ENCODE measurements at regions not wholly inside any gene's neighbourhood (a gene's known extent, or its start where the extent isn't known, plus 50 kb on each side); places are given as distances from the start of the nearest gene placed in this dataset.
"Not testable (repeated sequence)": the region's sequence is repeated elsewhere in the genome, so short reads cannot be mapped to it uniquely, and the experiment has no call there.

DNA sequence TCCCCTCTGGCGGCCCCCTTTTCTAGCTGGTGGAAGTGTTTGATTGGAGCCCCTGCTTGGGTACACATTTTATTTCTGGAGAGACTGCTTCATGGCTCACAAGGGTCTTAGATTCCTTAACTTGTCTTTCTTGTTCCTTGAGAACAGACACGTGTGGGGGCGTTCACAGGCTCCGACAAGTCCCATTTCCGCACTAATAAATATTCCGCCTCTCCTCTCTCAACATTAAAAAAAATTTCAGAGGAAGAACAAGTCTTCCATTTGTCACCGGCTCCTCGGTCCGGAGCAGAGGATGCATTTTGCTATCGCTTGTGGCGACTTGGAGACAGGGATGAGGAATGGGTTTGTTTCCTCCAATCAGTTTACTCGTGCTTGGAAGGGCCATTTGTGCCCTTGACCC lies 134.0 kb upstream of the PODXL start:
- FAIRE-seq, result no peak
- no peak for DNase-seq (ENCODE audit: insufficient read length, low spot score)
- TF ChIP-seq TAF1 (IDR thresholded peaks at IDR 0.05; ENCODE audit: low read depth, low read length) (no peak), SPI1 (IDR thresholded peaks at IDR 0.05; ENCODE audit: low read depth, low read length) (no peak), POU2F2 (IDR thresholded peaks at IDR 0.05; ENCODE audit: low read depth, low read length) (no peak), PAX5 (IDR thresholded peaks at IDR 0.05; ENCODE audit: insufficient read depth, low read length, severe bottlenecking) (no peak), POLR2AphosphoS5 (IDR thresholded peaks at IDR 0.05; ENCODE audit: low read depth, low read length) (no peak), POLR2A (IDR thresholded peaks at IDR 0.05; ENCODE audit: low read depth, low read length) (no peak)

GRCh38 chr7:131689662-131690234 lies 133.3 kb upstream of the PODXL start:
- FAIRE-seq (no peak), DNase-seq (ENCODE audit: insufficient read length, low spot score) (no peak)
- TF ChIP-seq POLR2A (IDR thresholded peaks at IDR 0.05; ENCODE audit: low read depth, low read length) (no peak), TAF1 (IDR thresholded peaks at IDR 0.05; ENCODE audit: low read depth, low read length) (no peak), SPI1 (IDR thresholded peaks at IDR 0.05; ENCODE audit: low read depth, low read length) (no peak), PAX5 (IDR thresholded peaks at IDR 0.05; ENCODE audit: insufficient read depth, low read length, severe bottlenecking) (no peak), POU2F2 (IDR thresholded peaks at IDR 0.05; ENCODE audit: low read depth, low read length) (no peak), POLR2AphosphoS5 (IDR thresholded peaks at IDR 0.05; ENCODE audit: low read depth, low read length) (no peak)

- FAIRE-seq (peak; percentile 78), DNase-seq (ENCODE audit: insufficient read length, low spot score) (peak; percentile 84)
- TF ChIP-seq TAF1 (IDR thresholded peaks at IDR 0.05; ENCODE audit: low read depth, low read length) (no peak), POU2F2 (IDR thresholded peaks at IDR 0.05; ENCODE audit: low read depth, low read length) (no peak), SPI1 (IDR thresholded peaks at IDR 0.05; ENCODE audit: low read depth, low read length) (no peak), POLR2A (IDR thresholded peaks at IDR 0.05; ENCODE audit: low read depth, low read length) (no peak), POLR2AphosphoS5 (IDR thresholded peaks at IDR 0.05; ENCODE audit: low read depth, low read length) (no peak), PAX5 (IDR thresholded peaks at IDR 0.05; ENCODE audit: insufficient read depth, low read length, severe bottlenecking) (no peak)
Measured at GRCh38 chr7:131688738-131689661, 132.6 kb upstream of the PODXL start.

DNA sequence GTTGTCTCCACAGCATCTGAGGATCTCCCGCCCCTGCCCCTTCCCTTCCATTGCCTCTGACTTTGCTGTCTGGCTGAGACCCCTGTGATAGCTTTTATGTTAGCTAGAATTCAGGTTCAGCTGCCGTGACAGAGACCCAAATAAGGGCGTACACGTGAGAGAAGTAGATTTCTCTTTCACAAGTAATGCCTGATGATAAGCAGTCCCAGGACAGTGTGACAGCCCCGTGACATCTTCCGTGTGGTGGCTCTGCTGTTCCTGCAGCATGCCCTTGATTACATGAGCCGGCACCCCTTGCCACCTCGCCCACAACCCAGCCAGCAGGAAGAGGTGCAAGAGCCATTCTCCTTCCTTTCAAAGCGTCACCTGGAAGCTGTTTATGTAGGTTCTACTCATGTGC lies 130.9 kb upstream of the PODXL start:
- no peak for DNase-seq (ENCODE audit: insufficient read length, low spot score)
- TF ChIP-seq POLR2AphosphoS5 (IDR thresholded peaks at IDR 0.05; ENCODE audit: low read depth, low read length) (no peak), POLR2A (IDR thresholded peaks at IDR 0.05; ENCODE audit: low read depth, low read length) (no peak), TAF1 (IDR thresholded peaks at IDR 0.05; ENCODE audit: low read depth, low read length) (no peak), POU2F2 (IDR thresholded peaks at IDR 0.05; ENCODE audit: low read depth, low read length) (no peak), SPI1 (IDR thresholded peaks at IDR 0.05; ENCODE audit: low read depth, low read length) (no peak), PAX5 (IDR thresholded peaks at IDR 0.05; ENCODE audit: insufficient read depth, low read length, severe bottlenecking) (no peak)
- no peak for FAIRE-seq

GRCh38 chr7:131686833-131687232 lies 130.4 kb upstream of the PODXL start:
- no peak for TF ChIP-seq POLR2AphosphoS5 (IDR thresholded peaks at IDR 0.05; ENCODE audit: low read depth, low read length)
- no peak for DNase-seq (ENCODE audit: insufficient read length, low spot score)
- no peak for FAIRE-seq

GRCh38 chr7:131683536-131684125 lies 127.2 kb upstream of the PODXL start:
- FAIRE-seq (no peak), DNase-seq (ENCODE audit: insufficient read length, low spot score) (no peak)
- no peak for TF ChIP-seq POLR2A (IDR thresholded peaks at IDR 0.05; ENCODE audit: low read depth, low read length)
- no peak for TF ChIP-seq SPI1 (IDR thresholded peaks at IDR 0.05; ENCODE audit: low read depth, low read length)
- no peak for TF ChIP-seq POU2F2 (IDR thresholded peaks at IDR 0.05; ENCODE audit: low read depth, low read length)
- TF ChIP-seq PAX5 (IDR thresholded peaks at IDR 0.05; ENCODE audit: insufficient read depth, low read length, severe bottlenecking), result no peak
- TF ChIP-seq POLR2AphosphoS5 (IDR thresholded peaks at IDR 0.05; ENCODE audit: low read depth, low read length), result no peak
- TF ChIP-seq TAF1 (IDR thresholded peaks at IDR 0.05; ENCODE audit: low read depth, low read length), result no peak

DNA sequence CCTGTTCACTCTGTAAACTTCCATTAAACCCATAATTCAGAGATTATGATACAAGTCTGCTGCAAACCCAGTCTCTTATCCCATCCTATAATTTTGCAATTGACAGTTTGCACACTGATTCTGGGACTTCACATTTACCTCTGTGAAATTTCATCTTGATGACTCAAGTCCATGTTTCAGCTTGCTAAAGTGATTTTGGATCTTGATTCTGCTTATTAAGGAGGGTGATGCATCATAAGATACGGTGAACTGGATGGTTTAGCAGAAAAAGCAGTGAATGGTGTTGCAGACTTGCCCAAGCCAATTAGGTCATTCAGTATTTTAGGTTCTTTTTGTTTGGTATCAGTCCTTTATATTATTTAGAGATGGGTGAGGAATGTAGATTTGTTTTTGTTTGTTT lies 125.5 kb upstream of the PODXL start:
- TF ChIP-seq PAX5 (IDR thresholded peaks at IDR 0.05; ENCODE audit: insufficient read depth, low read length, severe bottlenecking) (no peak), SPI1 (IDR thresholded peaks at IDR 0.05; ENCODE audit: low read depth, low read length) (no peak), POLR2AphosphoS5 (IDR thresholded peaks at IDR 0.05; ENCODE audit: low read depth, low read length) (no peak), POLR2A (IDR thresholded peaks at IDR 0.05; ENCODE audit: low read depth, low read length) (no peak), POU2F2 (IDR thresholded peaks at IDR 0.05; ENCODE audit: low read depth, low read length) (no peak), TAF1 (IDR thresholded peaks at IDR 0.05; ENCODE audit: low read depth, low read length) (no peak)
- FAIRE-seq (no peak), DNase-seq (ENCODE audit: insufficient read length, low spot score) (no peak)

- not testable (repeated sequence) for DNase-seq (ENCODE audit: insufficient read length, low spot score); FAIRE-seq
Measured at GRCh38 chr7:131679071-131679470, 122.6 kb upstream of the PODXL start.

- not testable (repeated sequence) for FAIRE-seq; DNase-seq (ENCODE audit: insufficient read length, low spot score)
Measured at GRCh38 chr7:131676850-131677249, 120.4 kb upstream of the PODXL start.

DNA sequence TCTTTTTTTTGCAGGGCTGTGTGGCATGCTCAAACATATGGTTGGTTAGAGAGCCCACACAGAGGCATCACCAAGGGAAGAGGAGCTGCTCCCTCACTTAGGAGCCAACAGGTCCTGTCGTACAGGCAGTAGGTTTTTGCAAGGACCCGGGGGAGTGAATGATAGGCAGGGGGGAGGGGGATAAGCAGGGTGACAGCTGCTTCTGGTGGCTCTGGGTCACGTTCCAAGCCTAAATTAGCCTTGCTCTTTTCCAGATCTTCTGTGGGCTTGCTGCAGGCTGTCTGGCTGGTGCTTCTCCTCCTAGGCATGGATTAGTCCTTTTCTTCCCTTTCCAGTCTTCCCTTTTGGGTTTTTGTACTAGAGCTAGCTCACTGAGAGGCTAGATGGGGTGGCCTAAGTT lies 117.7 kb upstream of the PODXL start:
- FAIRE-seq (no peak), DNase-seq (ENCODE audit: insufficient read length, low spot score) (no peak)
- TF ChIP-seq POLR2AphosphoS5 (IDR thresholded peaks at IDR 0.05; ENCODE audit: low read depth, low read length) (no peak), TAF1 (IDR thresholded peaks at IDR 0.05; ENCODE audit: low read depth, low read length) (no peak), PAX5 (IDR thresholded peaks at IDR 0.05; ENCODE audit: insufficient read depth, low read length, severe bottlenecking) (no peak), POLR2A (IDR thresholded peaks at IDR 0.05; ENCODE audit: low read depth, low read length) (no peak), POU2F2 (IDR thresholded peaks at IDR 0.05; ENCODE audit: low read depth, low read length) (no peak), SPI1 (IDR thresholded peaks at IDR 0.05; ENCODE audit: low read depth, low read length) (no peak)
